HG03558 (cell line): ENCODE measurements at regions not wholly inside any gene's neighbourhood (a gene's known extent, or its start where the extent isn't known, plus 50 kb on each side); places are given as distances from the start of the nearest gene placed in this dataset.
"Not testable (repeated sequence)": the region's sequence is repeated elsewhere in the genome, so short reads cannot be mapped to it uniquely, and the experiment has no call there.

Experiments
- ATAC-seq: cut with Tn5 transposase; IDR thresholded peaks from one replicate; pipeline ENCODE4 v1.9.1; 2021; ENCODE audit warnings: moderate number of reproducible peaks; ENCODE audit not compliant: unreplicated experiment; ENCODE audit errors: extremely low read depth

DNA sequence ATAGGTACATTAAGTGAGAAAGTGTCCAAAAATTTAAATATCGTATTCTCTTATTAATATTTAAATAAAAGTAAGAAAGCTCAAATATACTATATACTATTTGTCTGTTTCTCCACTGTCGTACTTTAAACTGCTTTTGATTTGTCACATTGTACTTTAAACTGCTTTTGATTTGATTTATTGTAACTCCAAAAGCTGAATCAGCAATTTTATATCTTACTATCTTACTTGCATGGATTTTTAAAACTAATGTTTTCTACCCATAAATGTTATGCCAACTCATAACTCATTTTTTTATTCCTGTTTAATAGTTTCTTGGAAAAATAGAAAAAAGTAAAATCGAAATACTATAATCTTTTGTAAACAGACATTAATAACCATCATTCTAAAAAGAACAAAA lies 1128.2 kb upstream of the ACVR2A start:
- no peak for ATAC-seq

DNA sequence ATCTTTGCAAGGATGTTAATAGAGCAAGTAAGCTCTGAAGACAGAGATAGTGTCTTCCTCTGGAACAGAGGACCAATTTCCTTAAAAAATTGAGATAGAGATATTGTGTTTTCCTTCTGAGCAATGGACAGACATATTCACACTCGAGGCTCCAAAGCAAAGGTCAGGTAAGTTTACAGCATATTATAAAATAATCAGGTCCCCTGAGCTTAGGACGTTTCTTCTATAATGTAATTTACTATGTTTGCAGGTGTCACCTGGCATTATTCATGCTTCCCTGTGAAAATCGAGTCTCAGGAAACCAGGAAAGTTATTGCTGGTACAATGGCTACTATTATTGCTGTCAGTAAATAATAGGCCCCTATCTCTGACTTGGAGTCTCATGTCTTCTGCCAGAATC lies 1135.8 kb upstream of the ACVR2A start:
- ATAC-seq = no peak

DNA sequence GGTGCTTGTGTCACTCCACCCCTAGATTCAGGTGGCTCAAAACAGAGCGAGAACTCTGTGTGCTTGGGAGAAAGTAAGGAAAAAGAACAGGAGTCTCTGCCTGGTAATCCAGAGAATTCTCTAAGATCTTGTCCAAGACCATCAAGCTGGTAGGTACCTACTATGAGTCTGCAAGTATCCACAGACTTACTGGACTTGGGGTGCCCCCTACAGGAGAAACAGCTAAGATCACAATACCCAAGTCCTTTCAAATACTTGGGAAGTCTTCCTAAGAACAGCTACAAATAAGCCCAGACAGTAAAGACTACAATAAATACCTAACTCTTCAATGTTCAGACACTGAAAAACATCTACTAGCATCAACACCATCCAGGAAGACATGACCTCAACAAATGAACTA lies 1143.6 kb upstream of the ACVR2A start:
- ATAC-seq = no peak

DNA sequence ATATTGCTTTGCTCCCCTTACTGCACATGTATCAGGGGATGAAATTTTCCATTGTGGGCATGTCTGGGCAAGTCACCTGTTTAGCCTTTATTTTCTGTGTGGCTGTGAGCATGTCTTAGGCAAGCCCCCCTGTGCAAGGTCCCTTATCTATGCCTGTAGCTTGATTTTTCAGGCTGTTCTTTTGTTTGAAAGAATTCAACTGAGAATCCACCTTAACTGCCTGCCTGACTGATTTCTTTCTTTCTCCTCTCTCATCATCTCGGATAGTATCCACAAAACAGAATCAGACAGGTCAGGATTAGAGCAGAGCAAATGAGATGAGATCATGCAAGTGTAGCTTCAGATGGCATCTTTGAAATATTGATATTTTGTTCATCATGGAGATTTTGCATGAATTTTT lies 1147.5 kb upstream of the ACVR2A start:
- no peak for ATAC-seq

DNA sequence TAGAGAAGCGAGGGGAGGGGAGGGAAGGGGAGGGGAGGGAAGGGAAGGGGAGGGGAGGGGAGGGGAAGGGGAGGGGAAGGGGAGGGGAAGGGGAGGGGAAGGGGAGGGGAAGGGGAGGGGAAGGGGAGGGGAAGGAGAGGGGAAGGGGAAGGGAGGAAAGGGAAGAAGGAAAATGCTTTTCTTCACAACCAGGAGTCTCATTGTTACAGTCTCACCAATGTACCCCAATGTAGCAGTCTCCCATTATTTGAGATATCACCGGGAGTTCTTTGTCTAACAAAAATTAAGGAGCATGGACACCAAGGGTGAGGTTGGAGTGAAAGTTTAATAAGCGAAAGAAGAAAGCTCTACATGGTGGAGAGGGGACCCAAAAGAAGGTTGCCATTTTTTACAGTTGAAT lies 1148.0 kb upstream of the ACVR2A start:
- not testable (repeated sequence) for ATAC-seq

DNA sequence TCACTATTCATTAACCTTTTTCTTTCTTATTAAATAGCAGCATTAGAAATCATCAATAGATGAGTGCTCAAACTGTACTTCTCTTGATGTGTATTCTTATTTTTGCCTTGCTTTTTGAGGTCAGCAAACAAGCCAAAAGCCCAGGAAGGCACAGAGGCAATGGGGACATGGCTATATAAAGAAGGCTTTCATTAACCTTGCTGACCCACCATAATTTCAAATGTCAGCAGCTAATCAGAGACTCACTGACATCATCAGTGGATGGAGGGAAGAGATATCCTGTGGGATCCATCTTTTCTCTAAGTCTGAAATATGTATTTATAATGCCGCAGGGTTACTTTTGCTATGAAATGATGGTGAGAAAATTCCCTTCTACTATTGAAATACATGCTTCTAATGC lies 1162.8 kb upstream of the ACVR2A start:
- no peak for ATAC-seq

DNA sequence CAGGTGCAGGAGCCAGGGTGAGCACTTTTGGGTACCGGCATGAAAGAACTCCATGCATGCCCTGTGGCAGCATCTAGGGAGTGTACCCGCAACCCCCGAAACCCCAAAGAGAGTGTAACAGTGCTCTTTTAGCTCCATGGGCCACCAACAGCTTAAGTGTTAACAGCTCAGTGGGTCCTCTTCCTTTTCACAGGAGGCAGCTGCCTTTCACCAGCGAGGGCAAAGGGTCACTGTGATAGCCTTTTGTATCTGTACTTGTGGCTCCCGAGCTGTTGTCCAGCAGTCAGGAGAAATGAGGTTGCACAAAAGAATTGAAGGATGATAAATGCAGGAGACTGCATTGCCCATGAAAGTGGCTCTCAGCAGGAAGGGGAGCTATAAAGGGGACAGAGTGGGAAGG lies 1166.3 kb upstream of the ACVR2A start:
- no peak for ATAC-seq

DNA sequence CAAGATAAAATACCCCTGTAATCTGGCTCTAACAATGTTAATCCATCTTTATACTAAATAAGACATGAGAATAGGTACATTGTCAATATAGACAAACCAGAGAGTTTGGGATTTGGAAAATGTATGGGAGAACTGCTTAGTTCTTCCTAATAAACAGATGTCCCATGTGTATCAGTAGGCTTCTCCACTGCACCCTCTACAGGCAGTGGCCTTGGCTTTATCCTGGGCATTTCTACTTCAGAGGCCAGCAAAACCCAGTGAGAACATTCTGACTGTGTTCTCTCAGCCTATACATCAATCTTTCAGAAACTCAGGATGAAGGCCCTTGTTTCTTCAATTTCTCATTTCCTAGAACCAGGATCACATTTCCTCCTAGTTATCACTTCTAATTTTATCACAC lies 1167.5 kb upstream of the ACVR2A start:
- no peak for ATAC-seq

DNA sequence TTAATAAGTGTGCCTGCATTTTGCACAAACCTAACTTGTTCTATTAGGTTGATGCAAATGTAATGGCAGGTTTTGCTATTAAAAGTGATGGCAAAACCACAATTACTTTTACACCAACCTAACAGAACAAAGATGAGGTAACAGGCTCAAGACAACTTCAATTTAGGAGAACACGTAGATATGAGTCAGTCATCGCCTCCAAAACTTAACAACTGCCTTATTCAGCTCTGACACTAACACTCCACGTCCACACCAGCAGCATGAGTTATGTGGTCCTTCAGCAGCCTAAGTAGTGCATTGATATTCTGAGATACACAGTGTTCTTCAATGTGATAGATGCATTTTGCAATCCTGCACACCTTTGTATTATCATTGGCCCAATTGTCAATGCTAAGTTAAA lies 1175.1 kb upstream of the ACVR2A start:
- ATAC-seq = no peak

DNA sequence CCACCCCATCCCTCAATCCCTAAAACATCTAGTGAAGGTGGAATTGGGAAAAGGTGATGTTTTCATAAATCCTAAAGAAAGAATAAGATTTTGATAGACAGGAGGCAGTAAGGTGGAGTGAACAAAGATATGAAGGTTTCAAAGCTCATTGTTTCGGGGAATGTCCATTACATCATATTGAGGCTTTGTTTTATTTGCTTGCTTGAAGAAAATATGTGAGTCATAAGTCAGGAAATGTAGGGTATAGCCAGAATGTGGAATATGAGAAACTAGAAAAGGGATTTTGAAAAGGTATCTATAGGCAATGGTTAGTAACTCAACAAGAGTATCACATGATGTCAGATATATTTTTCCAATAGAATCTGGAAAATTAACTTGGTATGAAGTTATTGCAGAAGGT lies 1178.5 kb upstream of the ACVR2A start:
- ATAC-seq = no peak

DNA sequence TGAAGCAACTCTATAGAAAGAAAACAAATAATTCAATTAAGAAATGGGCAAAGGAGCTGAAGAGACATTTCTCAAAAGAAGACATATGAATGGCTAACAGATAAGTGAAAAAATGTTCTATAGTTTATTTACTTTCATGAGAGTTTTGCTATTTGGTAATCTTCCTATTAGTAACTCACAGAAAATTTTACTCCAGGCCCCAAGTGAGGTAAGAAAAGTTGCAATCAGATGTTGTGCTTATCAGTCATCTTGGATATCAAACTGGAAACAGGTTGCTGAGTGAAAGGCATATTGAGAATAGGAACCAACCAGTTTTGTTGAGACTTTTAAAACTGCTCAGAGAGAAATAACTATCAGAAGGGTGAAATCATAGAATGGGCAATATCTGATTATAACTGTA lies 1179.0 kb upstream of the ACVR2A start:
- ATAC-seq = no peak

DNA sequence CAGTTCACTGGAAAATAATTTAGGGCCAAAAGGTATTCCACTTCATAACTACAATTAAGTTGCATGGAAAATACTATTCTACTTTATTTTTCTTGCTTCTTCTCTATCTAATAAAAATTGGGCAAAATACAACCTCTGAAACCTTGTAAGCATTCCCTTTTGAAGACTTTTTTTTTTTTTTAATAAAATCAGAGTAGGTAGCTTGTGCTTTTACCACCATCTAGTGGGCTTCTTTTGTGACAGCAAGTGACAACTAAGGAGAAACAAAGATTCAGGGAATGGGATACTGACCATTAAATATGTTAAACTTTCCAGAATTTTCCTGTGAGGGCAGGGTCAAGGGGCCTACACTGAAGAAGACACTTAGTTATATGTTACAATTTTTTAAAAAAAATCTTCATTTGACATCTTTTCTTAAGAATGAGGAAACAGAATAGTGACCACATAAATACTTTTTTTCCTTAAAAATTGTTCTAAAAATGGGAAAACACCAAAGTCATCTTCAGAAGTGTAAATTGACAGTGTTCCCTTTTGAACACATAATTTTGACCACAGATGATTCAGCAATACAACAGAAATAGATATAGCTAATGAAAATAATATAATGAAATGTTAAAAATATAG lies 1183.2 kb upstream of the ACVR2A start:
- ATAC-seq = no peak

DNA sequence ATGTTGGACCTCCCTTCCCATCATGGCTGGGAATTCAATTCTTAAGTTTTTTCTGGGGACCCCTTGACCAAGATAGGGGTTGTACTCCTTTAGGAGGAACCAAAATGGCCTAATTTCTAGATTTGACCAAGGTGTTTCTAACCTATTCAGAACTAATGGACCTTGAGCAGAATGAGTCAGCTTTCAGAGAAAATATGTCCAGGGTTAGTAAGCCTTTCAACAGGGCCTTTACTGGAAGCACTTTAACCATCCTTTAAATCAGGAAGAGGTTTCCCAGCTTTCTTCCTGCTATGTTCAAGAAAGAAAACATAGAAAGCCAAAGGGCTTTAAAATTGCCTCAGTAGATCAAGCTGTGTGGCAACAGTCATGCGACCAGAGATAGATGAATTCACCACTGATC lies 1184.9 kb upstream of the ACVR2A start:
- ATAC-seq = no peak

DNA sequence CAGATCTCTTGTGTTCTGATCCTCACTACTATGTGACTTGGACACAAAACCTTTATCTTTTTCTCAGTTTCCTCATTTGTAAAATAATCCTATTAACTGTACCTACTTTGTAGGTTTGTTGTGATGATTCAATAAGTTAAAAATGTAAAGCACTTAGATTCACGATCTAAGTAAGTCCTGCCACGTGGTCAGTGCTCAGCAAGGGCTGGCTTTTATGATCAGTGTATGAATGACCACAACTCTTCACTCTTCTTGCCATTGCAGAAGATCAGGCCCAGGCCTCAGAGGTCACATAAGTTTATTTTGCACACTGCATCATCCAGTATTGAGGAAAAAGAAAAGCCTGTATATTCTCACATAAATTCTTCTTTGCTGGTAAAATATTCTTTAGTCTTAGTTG lies 1192.5 kb upstream of the ACVR2A start:
- ATAC-seq = no peak

DNA sequence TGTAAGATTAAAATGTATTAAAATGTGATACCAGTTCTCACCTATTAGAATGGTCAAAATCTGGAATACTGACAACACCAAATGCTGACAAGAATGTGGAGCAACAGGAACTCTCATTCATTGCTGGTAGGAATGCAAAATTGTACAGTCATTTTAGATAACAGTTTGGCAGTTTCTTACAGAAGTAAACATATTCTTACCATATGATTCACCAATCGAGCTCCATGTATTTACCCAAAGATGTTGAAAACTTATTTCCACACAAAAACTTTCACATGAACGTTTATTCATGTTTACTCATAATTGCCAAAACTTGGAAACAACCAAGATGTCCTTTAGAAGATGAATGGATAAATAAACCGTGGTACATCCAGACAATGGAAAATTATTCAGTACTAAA lies 1193.5 kb upstream of the ACVR2A start:
- ATAC-seq = no peak

DNA sequence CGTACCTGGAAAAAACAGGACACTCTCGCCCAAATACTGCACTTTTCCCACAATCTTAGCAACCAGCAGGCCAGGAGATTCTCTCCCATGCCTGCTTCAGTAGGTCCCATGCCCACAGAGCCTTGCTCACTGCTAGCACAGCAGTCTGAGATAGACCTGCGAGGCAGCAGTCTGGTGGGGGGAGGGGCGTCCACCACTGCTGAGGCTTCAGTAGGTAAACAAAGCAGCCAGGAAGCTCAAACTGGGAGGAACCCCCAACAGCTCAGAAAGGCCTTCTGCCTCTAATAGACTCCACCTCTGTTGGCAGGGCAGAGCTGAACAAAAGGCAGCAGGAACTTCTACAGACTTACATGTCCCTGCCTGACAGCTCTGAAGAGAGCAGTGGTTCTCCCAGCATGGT lies 1202.8 kb upstream of the ACVR2A start:
- ATAC-seq = no peak

DNA sequence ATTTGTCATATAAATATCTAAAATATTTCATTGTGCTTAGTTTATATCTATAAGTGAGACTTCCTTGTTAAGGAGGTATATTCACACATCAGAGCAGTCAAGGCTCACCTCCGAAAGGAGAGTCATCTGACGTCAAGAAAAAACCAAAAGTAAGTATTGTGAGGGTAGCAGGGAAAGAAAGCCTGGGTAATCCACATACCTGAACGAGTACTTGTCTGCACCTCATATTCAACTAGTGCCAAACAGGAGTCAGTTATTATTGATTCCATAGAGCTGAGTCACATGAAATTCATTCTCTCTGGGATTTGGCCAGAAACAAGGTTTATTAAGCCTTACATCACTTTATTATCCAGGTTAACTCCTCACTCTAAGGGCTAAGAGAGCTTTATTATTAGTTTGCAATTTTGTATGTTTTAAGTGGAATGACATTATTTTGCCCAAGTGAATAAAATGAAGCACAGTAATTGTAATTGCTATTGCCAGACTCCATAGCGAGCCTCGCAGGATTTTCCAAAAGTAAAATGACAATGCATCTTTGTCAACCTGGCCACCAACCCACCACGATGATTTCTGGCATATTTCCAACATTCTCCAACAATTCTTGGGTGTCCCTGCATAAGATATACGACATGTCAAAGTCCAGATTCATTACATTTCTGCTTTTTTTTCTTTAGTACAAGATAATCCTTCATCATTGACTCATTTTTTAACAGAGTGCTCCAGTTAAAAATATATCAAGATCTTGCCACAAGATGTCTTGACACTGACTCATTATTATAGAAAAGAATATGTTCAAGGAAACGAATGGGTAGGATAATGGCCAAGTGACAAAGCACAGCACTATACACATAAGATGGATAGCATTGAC lies 1210.4 kb upstream of the ACVR2A start:
- ATAC-seq = no peak

DNA sequence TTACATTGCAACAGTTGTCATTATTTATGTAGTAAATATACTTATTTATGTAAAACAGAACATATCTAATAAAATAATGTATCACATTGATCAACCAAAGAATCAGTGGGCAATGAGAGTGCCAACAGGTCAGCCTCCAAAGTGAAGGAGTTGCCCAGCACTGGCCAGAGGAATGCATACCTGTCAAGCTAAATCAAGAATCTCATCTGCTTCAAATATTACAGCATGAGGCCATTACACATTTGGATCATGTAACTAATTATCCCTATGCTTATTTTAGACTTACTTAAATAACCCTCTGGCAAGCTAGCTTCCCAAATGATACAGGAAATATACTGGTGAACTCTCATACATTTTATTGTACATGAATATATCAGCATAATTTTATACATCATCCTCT lies 1211.7 kb upstream of the ACVR2A start:
- no peak for ATAC-seq

DNA sequence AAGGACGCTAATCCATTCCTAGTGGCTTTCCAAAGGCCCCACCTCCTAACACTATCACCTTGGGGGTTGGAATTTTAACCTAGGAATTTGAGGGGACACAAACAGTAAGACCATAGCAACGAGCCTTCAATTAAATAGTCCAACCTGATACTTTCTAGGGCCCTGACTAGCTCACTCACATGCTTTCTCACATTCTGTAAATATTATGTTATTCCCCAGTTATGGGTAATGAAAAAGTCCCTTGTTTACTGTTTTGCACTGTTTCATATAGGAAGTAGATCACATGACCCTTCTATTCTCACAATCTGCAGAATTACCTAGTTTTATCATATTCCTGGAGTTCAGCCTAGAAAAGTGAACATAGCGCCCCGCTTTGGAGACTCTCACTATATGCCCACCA lies 1212.1 kb upstream of the ACVR2A start:
- no peak for ATAC-seq

DNA sequence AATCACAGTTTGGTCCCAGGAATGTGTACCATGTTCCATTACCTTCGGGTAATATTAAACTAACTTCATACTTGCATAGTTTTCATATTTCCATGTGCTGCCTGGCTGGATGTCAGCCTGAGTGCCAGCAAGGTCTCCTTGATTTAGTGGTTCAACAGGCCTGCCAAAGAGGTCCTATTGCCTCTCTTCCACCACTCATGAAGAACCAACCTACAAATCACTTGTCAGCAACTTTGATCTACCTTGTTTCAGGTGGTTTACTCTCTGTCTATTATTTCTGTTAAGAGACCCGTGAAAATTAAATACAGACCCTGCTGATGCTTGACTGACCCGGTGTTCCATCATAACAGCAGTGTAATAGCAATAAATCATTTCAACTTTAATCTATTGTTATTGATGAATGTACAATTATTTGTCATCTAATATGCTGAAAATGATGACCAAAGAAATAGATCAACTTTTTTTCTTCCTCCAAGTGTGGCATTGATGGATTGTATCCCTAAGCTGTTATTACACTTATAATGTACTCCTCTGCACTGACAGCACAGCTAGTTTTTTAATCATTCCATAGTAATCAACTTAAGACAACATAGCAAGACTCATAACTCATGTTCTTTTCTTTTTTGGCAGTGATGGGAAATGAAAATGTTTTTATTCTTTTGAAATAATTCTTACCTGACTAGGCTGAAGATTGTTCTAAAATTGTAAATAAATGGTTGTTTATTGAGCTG lies 1220.2 kb upstream of the ACVR2A start:
- ATAC-seq = no peak

DNA sequence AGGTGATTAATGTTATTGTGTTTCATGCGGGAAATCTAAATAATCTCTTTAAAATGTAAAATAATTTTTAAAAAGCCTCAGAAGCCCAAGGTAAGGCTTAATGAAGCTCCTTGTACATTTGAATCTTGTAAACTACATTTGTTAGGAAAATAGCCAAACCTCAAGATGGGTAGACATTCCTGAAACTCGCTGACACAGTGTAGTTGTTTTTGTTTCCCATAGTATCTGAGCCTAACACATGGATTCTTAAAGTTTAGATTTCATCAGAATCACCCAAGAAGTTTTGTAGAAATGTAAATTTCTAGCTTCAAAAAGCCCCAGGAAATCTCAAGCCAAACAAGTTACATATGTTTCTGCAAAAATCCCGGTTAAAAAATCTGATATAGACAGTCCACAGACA lies 1221.1 kb upstream of the ACVR2A start:
- no peak for ATAC-seq
